Stimulated activated CD4-positive, alpha-beta T cell treated with anti-CD3 and anti-CD28 coated beads, Interleukin-4, amount 100 ng/mL, for 4 hours (primary cell): ENCODE measurements at regions not wholly inside any gene's neighbourhood (a gene's known extent, or its start where the extent isn't known, plus 50 kb on each side); places are given as distances from the start of the nearest gene placed in this dataset.

ENCODE experiments used
- DNase-seq, 2 experiments: peaks; one replicate each; pipeline ENCODE4 v3.0.0-alpha.2; 2020

DNA sequence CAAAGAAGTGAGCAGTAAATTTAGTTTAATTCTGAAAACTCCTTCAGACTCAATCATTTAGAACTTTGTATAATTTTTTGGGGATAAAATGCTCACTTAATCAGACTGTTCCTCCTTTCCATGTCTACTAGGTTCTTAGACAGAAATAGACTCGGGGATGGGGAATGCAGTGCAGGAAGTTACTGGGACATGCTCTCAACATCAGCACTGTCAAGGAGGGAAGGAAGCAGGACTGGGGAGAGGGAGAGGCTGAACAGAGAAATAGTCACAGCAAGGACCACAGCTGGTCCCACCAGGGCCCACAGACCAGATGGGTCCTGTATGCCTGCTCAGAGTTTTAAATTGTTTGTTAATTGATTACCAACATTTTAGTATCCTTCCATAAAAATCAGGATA is 310.1 kb upstream of the MSX2 start:
- DNase-seq: no peak

DNA sequence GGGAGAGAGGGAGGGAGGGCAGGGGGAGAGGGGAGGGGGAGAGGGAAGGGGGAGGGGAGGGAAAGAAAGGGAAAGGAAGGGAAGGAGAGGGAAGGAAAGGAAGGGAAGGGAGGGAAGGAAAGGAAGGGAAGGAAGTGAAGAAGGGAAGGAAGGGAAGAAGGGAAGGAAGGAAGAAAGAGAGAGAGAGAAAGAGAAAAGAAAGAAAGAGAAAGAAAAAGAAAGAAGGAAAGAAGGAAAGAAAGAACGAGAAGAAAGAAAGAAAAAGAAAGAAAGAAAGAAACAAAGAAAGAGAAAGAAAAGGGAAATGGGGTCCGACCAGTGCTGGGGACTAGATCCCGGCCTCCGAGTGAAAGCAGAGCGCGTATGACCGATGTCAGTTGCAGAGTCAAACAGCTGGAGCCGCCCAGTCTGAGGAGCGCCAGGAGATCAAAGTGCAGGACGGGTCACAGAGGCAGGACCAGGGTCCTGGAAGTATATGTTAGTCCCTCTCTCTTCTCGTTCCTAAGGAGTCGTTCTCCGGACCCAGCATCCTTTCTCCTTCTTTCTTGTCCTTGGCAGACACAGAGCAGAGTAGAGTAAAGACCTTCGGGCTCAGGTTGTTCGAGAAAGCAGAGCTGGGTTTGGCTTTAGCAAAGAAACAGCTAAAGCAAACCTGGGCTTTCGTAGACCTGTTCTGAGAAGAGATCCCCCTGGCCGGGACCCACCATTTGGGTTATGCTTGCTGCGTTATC is 305.4 kb upstream of the MSX2 start:
- DNase-seq: no peak

DNA sequence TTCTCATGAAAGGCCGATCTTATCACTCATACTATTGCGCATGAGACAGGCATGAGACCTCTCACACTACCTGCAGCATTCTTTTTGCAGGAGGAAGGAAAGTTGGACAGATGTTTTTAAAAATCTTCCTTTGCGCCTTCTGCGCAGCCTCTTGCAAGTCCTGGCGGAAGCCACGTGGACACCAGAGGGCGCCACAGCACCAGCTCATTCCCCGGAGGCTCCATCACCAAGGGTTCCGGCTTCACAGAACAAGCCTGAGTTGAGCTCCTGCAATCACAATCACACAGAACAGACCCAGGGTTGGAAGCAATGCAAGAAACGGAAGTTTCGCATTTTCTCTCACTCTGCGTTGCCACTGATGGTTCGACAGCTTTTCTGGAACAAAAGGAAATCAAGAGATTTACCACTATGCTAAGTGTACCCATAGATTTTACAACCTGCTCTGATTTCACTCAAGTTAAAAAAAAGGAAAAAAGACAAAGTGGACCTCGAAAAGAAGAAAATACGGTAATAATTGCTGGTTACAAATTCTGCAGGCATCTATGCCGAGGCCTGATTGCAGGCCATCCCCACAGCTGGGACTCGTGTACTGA is 304.7 kb upstream of the MSX2 start:
- DNase-seq: peak; percentile 61 to 80

DNA sequence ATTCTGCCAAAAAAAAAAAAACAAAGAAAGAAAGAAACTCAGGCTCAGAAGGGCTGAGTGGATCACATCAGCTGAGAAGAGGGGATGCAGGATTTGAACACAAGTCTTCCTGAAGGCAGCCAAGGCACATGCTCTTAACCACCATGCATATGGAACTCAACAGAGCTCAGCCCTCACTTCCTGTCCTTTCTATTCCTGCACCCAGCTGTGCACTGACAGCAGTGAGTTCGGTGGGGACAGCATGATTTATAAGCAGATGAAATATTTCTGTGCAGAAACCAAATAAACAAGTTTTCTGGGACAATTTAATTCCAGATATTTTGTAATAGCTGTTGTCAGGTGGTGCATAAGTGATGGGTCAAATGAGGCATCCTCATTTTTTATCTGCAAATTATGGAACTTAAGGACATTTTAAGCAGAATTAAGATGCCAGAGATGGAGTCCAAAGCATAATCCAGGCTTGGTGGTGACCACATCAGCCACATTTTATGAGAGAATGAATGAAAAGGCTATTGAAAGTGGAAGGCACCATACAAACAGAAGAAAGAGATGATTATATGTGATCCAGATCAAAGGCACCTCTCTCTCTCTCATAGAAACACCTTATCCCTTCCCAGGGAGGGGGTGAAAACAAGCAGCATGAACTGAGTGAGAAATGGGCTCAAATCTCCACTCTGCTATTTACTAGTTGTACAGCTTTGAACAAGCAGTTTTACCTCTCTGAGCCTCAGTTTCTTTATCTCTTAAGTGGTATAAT is 303.6 kb upstream of the MSX2 start:
- no peak for DNase-seq

DNA sequence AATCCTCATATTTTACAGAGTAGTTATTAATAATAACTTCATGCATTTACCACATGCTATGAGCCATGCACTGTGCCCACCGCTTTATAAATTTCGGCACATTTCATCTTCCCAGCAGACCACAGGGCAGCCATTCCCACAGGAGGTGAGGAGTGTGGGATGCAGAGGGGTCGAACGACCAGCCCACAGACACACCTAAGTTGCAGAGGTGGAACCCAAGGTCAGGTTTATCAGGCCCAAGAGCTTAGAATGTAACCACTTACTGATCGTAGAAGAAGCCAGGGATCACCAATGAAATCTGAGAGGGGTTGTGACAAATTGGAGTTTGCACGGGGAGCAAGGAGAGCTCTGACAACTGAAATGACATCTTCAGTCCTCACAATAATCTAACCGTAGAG is 303.0 kb upstream of the MSX2 start:
- DNase-seq: no peak

DNA sequence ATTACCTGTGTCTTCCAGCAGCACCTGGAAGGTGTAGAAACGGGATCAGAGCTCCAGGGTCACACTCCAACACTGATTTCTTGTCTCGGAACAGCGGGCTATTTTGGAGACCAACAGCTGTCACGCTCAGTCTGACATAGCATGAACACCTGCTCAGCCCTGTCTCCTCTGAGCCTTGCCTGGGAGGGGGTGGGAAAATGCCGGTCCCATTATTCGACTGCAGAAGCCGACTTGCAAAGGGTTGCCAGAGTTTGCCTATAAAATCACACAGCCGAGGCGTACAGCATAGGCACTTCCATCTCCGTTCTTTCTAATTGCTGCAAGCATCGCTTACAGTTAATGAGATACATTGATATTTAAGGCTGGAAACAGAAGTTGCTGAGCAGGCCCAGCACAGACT is 300.8 kb upstream of the MSX2 start:
- no peak for DNase-seq

DNA sequence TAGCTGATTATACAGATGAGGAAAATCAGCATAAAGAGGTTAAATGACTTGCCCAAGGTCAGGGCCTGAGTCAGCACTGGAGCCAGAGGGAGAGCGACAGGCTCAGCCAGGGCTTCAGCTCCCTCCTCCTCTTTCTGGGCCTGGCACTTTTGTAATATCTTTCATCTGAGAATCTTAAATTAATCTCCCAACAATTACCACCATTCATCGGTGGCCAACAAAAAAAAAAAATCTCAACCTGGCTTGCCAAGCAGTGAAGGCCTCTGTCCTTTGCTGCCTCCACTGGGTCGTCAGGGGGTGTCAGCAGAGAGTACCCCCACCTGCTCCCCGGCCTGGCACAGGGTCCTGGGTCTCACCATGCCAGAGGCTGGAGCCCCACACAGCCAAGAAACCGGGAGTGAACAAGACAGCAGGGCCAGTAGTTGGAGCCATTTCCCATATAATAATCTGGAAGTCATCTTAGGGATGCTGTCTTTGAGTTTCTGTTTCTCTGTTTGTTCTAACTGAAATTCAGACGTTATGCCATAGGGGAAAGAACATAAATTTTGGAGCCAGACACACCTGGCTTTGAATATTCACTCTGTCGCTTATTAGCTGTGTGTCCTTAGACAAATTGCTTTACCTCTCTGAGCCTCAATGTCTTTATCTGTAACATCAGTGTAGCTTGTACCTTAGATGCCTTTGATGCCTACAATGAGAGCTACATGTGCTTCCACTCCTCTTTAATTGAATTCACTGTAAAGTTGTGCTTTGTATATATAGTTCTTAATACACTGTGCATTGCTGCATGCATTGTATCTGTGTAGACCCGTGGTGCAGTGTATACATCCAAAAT is 299.9 kb upstream of the MSX2 start:
- no peak for DNase-seq

DNA sequence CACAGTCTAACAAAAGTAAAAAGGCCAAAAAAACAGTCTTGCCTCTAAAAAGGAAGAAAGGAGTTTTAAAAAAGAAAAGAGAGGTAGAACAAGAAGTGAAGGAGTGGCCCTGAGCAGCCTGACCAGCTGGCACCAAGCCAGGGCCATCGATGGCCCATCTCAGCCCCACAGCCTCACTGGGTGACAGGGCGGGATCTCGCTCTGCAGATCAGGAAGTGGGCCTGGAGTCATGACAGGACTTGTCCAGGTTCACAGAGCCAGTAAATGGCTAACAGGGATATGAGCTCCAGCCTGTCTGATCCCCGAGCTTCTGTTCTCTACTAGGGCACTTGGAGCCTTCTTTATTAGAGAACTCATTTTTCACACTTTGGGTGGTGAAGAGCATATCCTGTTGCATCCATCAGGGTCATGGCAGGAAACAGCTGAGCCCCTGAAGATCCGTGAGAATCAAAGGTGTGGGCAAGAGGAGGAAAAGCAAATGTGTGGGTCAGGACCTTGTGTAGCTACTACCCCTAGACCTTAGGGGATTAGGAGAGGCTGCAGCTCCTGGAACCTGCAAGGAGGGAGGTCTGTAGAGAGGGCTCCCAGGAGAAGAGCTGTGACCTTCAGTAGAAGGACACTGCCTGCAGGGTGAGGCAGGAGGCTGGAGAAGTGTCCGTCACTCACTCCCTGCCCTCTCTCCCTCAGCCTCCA is 299.0 kb upstream of the MSX2 start:
- no peak for DNase-seq

DNA sequence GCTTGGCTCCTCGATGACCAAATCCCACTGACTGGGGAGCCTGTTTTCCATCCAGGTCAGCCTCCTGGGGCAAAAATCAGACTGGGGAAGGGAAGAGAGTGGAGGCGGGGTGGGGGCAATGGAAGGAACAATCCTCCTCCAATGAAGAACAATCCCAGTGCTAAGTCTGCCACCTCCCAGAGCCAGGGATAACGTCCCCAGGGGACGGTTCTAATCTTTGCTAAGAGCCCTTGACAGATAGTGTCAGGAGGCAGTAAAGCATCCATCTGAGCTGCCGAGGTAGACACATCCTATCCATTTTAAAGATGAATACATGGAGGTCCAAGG is 298.5 kb upstream of the MSX2 start:
- no peak for DNase-seq

DNA sequence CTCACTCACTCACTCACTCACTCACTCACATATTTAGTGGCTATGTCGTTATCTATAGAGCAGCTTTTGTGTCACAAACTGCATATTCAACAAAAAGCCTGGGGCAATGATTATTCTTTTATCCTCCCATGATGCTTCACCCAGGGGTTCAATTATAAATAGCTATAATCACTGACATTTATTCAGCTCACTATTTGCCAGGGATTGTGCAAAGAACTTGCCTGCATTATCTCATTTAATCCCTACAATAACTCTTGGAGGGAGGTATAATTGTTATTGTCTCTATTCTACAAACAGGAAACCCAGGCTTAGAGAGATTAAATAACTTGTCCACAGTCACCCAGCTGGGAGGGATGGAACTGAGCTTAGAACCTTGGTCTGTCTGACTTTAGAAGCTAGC is 298.0 kb upstream of the MSX2 start:
- no peak for DNase-seq

DNA sequence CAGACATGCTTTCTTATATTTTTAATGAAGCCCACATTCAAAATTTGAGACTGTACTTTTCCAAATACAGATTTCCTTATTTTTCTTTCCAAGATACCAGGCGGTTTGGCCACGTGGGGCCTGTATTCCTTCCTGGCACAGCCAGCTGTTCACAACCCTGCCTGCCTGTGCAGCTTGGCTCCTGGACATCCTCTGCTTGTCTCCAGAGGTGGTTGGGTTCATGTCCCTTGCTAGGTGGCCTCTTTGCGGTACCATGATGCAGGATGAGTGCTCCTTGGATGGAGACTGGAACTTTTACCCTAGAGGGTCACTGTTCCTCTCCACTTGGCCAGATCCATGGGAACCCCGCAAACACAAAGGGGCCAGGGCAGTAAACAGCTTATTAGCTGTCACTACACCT is 297.5 kb upstream of the MSX2 start:
- DNase-seq: no peak

DNA sequence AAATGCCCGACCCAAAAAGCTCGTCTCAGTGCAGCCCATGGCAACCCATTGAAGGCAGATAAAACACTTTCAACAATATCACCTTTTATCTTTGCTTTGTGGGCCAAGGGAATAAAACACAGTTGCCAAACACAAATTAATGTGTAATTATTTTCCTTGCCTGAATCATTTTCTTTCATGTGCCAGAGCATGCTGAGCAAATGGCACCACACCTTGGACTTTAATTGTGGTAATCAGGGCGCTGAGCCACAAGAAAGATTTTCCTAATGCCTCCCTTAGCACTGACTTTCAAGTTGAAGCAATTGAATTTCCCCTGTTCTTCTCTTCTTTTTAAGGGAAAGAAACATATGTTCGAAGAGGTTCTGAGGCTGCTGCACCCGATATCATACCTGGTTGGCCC is 297.1 kb upstream of the MSX2 start:
- DNase-seq: no peak

DNA sequence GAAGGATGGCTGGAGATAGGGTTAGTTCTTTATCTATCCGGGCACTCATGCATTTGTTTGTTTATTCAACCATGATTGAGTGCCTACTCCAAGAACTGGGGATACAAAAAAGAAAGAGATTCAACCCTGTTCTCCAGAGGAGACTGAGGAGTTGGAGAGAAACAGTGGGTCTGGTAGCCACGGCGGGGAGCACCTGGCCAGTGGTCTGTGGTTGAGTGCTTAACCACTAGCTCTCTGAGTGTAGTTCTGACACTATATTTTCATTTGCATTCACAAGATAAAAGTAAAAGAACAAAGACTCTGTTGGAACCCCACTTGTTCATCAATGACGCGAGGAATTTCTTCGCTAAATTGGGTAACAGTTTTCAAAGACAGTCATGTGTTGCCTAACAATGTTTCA is 295.5 kb upstream of the MSX2 start:
- no peak for DNase-seq

DNA sequence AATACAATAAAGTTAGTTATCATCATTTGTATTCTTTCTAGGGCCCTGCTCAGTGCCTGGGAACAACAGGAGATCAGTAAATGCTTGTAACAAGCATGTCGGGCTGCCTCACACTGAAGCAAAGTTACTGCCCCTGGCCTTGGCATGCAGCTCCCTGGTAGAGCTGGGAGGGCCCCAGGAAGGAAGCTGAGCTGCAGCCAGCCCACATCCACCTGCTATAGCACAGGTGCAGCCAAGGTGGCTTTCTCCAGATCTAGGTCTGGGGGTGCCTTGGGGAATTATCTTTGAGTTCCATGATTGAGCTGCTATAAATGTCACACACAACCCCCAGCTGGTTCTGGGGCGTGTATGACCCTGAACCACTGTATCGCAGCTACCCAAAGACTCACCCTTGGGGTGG is 293.4 kb upstream of the MSX2 start:
- DNase-seq: no peak

DNA sequence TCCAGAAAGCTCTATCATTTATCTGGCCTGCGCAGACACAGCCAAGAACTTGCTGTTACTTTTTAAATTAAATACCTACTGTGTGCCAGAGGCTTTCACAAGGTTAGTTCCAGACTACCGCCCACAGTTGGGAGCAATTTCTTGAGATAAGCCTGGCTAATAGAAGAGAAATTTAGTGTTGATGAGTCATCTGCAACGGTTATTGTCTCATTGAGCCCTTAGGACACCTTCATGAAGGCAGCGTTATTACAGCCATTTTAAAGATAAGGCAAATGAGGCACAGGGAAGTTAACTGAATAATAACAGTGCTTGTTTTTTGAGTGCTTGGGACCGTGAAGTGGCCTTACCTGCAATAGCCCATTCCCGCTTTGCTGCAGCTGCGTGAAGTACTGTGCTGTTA is 292.9 kb upstream of the MSX2 start:
- DNase-seq: no peak

DNA sequence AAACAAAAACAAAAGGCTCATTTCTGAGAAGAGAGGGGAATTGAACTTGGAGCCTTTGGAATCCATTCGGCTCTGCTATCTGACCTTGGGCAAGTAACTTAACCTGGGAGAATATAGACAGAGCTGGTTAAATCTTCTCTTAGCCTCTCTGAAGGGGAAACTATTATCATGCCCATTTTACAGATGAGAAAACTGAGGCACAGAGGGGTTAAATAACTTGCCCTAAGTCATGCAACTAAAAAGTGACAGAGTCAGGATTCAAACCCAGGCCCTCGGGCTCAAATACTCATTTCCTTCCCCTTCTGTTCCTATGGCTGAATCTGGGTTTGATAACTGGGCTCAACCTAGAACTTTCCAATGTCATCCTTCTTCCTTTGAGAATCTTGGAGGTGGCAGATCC is 291.3 kb upstream of the MSX2 start:
- DNase-seq: no peak

DNA sequence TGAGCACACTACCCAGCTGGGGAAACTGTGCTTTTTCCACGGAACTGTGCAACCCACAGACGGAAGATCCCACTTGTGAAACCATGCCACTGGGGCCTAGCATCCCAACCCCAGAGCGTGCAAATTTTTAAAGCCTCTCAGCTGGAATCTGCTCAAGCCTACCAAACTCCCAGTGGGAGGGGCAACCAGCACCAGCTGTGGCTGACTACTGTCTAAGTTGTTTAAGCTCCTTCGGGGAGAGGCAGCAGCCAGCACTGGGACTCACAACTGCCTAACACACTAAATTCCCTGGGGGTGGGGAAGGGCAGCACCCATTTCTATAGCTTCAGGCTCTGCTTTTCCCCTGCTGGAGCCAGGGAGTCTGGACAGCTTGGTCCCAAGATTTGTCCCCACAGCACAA is 287.6 kb upstream of the MSX2 start:
- no peak for DNase-seq

DNA sequence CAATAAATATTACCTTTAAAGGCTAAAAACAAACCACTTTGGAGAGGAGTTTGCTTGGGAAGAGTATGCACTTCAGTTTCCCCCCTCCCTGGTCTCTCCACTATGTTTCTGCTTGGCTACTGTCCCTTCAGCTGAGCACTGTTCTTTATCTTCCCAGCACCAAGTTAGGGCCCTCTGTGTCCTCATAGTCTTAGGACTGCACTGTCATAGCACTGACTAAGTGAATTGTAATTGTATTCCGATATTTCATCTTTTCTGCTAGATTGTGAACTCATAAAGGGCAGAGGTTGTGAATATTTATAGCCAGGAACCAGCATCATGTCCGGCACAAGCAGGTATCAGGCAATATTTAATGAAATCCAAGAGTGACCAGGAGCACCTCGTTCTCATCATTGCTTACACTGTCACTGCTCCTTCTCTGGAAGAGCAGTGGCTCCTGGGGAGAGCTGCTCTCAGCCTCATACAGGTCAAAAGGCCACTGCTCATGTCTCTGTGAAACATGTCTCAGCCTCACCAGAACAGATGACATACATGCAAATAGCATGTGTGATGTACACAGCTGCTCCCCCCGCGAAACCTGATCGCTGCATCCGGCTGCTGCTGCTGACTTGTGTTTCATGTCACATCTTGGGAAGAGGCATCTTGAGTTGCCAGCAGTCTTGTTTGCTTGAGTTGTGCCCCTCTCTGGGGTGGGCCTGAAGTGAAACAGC is 279.7 kb upstream of the MSX2 start:
- no peak for DNase-seq

DNA sequence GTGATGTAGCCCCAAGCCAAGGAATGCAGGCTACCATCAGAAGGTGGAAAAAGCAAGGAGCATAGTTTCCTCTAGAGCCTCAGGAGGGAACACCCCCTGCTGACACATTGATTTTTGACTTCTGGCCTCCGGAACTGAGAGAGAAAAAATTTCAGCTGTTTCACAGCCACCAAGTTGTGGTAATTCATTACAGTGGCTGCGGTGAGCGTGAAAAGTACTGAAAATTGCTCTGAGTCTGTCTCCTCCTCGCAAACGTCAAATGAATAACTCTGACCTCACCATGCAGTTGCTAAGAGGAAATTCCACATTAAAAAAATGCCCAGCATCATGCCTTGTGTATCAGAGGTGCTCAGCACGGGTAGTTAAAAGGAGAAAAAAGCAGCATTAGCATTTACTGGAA is 277.9 kb upstream of the MSX2 start:
- no peak for DNase-seq

DNA sequence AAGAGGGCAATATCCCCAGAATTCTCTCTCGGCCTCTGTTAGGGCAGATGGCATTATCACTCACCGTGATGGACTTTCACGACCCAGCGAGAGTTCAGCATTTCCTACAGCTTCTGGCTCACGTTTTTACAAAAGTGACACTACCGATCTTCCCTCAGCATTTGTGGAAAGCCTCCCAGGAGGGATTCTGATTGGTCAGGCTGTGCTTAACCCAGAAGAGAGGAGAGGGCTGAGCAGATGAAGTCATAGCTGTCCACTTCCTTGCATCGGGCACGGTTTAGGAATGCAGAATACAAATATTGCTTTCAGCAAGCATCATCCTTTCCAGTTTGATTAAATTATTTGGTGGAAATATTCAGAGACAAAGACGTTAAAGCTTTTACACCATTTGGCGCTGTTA is 277.4 kb upstream of the MSX2 start:
- no peak for DNase-seq

DNA sequence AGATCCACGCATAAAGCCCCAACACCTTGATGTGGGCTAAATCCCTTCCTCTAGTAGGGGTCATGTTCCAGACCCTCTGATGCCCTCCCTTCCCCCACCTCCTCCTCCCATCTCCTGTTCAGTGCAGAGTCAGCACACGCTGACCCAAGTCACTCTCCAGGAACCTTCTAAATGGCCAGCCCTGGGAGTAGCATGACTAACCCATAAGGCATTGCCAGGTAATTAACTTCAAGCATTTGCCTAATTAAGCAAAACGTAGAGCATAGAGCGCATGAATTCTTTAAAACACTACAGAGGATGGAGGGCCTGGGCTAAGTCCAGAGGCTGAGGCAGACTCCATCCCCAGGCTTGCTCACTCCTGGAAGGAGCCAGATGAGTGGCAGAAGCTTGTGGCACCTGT is 276.3 kb upstream of the MSX2 start:
- DNase-seq: no peak

DNA sequence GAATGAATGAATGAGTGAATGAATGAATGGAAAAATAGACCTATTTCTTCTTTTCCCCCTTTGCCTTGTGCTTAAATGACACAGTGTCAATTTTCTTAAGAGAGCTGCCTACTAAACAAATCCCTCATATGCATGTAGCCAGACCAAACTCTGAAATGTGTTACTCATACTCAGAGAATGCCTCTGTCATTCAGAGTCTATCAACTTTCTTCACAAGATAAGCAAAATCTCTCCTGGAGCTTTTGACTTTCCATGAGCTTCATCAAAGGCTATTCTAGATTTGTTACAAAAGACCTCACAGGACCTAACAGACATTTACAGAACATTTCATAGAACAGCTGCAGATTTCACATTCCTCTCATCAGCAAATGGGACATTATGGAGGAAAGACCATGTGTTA is 275.7 kb upstream of the MSX2 start:
- no peak for DNase-seq
